ENCODE measurements at regions not wholly inside any gene's neighbourhood (a gene's known extent, or its start where the extent isn't known, plus 50 kb on each side); places are given as distances from the start of the nearest gene placed in this dataset.
A peak's percentile ranks its signal among the peaks of the same experiment; 100 is the strongest.

- TF ChIP-seq CEBPB (IDR thresholded peaks at IDR 0.05) (no peak), EP300 (IDR thresholded peaks at IDR 0.05; ENCODE audit: borderline replicate concordance) (no peak), RAD21 (IDR thresholded peaks at IDR 0.05; ENCODE audit: low read depth) (peak; percentile 66), TAF1 (IDR thresholded peaks at IDR 0.05; ENCODE audit: low read depth) (no peak), REST (IDR thresholded peaks at IDR 0.05; ENCODE audit: low read depth) (no peak), USF1 (IDR thresholded peaks at IDR 0.05) (no peak), TCF12 (IDR thresholded peaks at IDR 0.05; ENCODE audit: low read depth) (no peak), YY1 (IDR thresholded peaks at IDR 0.05; ENCODE audit: low read depth) (no peak), ZBTB7A (IDR thresholded peaks at IDR 0.05; ENCODE audit: low read depth) (no peak)
These were observed 1277.1 kb downstream of the GATA3 start for GRCh38 chr10:9331583-9332008.
